Neural crest cell (in vitro differentiated cells): ENCODE measurements at regions not wholly inside any gene's neighbourhood (a gene's known extent, or its start where the extent isn't known, plus 50 kb on each side); places are given as distances from the start of the nearest gene placed in this dataset.

Experiments used
- DNase-seq: peaks from one replicate; pipeline ENCODE4 v3.0.0; 2021; ENCODE audit warnings: low read depth, mixed read lengths, low spot score
- H3K27ac Mint-ChIP-seq: one replicate; pipeline ENCODE4 v1.8.0; 2021; ENCODE audit warnings: mild to moderate bottlenecking, mixed read lengths; ENCODE audit not compliant: unreplicated experiment
- H3K27me3 Mint-ChIP-seq: 2 replicates; pipeline ENCODE4 v1.8.0; 2021; ENCODE audit warnings: low read depth, mild to moderate bottlenecking, mixed read lengths
- H3K36me3 Mint-ChIP-seq: 2 replicates; pipeline ENCODE4 v1.8.0; 2021; ENCODE audit warnings: low read depth, mild to moderate bottlenecking, mixed read lengths
- H3K4me1 Mint-ChIP-seq: 2 replicates; pipeline ENCODE4 v1.8.0; 2021; ENCODE audit warnings: mixed read lengths
- H3K4me3 Mint-ChIP-seq: one replicate; pipeline ENCODE4 v1.8.0; 2021; ENCODE audit warnings: mild to moderate bottlenecking, mixed read lengths
- H3K9me3 Mint-ChIP-seq: 2 replicates; pipeline ENCODE4 v1.8.0; 2021; ENCODE audit warnings: mixed read lengths
- TF ChIP-seq, protein P1 (sequence below): fragments of 200-600 bp; sonication (generic); conservative IDR thresholded peaks from 2 replicates; pipeline ENCODE4 v1.5.0; 2021; ENCODE audit warnings: antibody characterized with exemption, mild to moderate bottlenecking

DNA sequence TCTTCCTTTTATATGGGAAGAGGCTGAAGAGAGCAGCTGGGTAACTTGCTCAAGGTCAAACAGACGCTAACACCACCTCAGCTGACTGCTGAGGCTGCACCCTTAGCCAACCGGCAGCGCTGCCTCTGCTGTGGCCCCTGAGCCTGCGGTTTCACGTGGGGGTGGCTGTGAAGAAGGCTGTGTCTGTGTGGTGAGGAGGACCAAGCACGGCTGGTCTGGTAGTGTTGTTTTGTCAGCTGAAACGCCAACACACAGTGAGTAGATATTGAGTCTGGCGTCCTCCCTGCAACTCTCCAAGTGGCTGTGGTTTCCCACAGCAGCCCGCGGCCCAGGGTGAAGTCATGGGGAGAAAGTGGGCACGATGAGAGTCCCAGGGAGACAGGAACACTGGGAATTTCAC, 69.6 kb downstream of the THNSL2 start:
- H3K4me3 Mint-ChIP-seq, result no peak overlapping the region
- no peak overlapping the region for H3K27ac Mint-ChIP-seq
- no peaks in the 10 kb centered on the region for H3K4me1 Mint-ChIP-seq
- no peaks in the 10 kb centered on the region for H3K27me3 Mint-ChIP-seq
- H3K36me3 Mint-ChIP-seq, result peaks cover 4% of the 10 kb centered on the region
- H3K9me3 Mint-ChIP-seq, result peaks cover 6% of the 10 kb centered on the region
- TF ChIP-seq, protein P1, sequence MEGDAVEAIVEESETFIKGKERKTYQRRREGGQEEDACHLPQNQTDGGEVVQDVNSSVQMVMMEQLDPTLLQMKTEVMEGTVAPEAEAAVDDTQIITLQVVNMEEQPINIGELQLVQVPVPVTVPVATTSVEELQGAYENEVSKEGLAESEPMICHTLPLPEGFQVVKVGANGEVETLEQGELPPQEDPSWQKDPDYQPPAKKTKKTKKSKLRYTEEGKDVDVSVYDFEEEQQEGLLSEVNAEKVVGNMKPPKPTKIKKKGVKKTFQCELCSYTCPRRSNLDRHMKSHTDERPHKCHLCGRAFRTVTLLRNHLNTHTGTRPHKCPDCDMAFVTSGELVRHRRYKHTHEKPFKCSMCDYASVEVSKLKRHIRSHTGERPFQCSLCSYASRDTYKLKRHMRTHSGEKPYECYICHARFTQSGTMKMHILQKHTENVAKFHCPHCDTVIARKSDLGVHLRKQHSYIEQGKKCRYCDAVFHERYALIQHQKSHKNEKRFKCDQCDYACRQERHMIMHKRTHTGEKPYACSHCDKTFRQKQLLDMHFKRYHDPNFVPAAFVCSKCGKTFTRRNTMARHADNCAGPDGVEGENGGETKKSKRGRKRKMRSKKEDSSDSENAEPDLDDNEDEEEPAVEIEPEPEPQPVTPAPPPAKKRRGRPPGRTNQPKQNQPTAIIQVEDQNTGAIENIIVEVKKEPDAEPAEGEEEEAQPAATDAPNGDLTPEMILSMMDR, result no peak
- DNase-seq, result no peak

DNA sequence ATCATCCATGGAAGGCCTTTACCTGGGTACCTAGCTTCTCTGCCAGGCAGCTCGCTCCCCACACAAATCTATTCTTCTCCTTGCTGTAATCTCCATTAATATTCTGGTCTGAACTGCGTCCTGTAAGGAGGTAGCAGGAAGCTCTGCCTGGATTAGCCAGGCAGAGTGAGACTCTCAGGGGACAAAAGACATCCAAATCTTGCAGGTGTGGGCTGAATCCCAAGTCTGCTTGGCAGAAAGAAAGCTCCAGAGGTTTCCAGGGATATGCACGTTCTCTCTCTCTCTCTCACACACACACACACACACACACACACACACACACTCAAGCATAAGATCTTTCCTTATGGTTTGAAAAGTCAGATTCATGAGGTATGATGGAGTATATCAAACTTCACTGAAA, 66.5 kb downstream of the THNSL2 start:
- no peaks in the 10 kb centered on the region for H3K27me3 Mint-ChIP-seq
- TF ChIP-seq, protein P1, result no peak
- DNase-seq, result no peak

More for the DNA sequence above, 66.5 kb downstream of the THNSL2 start:
- no peaks in the 10 kb centered on the region for H3K4me1 Mint-ChIP-seq
- H3K36me3 Mint-ChIP-seq, result no peaks in the 10 kb centered on the region
- H3K27ac Mint-ChIP-seq, result peak overlapping the region; percentile 53
- no peaks in the 10 kb centered on the region for H3K9me3 Mint-ChIP-seq
- no peak overlapping the region for H3K4me3 Mint-ChIP-seq
